GM12872 (cell line): ENCODE measurements at regions not wholly inside any gene's neighbourhood (a gene's known extent, or its start where the extent isn't known, plus 50 kb on each side); places are given as distances from the start of the nearest gene placed in this dataset.

ENCODE experiments used
- TF ChIP-seq, protein P1 (sequence below): IDR thresholded peaks from 3 replicates; pipeline ENCODE4 v1.5.1; 2011; ENCODE audit warnings: low read depth, mild to moderate bottlenecking, low read length, moderate library complexity; ENCODE audit not compliant: insufficient read depth

DNA sequence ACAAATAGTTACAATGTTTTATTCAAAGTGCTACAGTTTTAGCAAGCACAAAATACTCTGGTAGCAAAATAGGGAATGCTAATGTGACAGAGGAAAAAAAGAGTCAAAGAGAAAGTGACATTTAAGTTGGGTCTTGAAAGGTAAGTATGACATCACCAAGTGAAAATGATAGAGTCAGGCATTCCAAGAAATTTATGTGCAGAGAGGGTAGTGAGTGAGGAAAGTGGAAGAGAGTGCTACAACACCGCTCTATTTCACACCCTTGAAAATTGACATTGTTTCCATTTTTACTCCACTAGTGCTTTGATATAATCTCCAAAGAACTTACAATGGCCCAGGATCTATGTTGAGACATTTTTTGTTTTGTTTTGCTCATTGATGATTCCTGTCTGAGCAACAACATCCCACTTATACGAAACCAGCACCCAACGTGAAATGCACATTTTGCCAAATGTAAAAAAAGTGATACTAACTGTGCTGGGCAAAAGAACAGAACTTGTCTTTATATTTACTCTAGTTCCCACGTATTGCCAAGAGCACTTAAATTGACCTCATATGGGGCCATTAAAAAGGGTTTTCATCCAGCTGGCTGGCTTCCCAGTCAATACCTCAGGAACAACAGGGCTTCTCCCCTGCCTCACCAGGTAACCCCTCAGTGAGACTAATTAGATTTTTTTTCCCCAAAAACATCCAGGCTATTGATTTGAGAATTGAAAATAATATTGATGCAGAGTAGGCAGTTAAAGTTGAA, 206.3 kb upstream of the NR5A2 start:
- TF ChIP-seq, protein P1, sequence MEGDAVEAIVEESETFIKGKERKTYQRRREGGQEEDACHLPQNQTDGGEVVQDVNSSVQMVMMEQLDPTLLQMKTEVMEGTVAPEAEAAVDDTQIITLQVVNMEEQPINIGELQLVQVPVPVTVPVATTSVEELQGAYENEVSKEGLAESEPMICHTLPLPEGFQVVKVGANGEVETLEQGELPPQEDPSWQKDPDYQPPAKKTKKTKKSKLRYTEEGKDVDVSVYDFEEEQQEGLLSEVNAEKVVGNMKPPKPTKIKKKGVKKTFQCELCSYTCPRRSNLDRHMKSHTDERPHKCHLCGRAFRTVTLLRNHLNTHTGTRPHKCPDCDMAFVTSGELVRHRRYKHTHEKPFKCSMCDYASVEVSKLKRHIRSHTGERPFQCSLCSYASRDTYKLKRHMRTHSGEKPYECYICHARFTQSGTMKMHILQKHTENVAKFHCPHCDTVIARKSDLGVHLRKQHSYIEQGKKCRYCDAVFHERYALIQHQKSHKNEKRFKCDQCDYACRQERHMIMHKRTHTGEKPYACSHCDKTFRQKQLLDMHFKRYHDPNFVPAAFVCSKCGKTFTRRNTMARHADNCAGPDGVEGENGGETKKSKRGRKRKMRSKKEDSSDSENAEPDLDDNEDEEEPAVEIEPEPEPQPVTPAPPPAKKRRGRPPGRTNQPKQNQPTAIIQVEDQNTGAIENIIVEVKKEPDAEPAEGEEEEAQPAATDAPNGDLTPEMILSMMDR: no peak

DNA sequence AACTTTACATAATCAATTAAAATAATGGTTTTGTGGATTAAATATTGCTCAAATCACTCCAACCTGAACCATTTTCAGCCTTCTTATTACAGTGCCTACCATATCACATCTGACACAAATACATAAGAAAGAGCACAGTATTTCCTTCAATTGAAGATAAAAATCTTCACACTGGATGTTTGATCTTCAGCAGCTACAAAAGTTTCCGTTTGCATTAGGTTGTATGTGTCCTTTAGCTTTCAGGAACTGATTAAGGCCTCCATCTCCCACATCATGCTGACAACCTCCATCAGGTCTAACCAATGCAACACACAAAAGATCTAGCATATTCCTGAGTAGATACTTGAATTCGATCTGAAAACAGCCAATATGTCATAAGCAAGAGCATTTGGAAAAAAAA, 195.1 kb upstream of the NR5A2 start:
- TF ChIP-seq, protein P1: no peak

DNA sequence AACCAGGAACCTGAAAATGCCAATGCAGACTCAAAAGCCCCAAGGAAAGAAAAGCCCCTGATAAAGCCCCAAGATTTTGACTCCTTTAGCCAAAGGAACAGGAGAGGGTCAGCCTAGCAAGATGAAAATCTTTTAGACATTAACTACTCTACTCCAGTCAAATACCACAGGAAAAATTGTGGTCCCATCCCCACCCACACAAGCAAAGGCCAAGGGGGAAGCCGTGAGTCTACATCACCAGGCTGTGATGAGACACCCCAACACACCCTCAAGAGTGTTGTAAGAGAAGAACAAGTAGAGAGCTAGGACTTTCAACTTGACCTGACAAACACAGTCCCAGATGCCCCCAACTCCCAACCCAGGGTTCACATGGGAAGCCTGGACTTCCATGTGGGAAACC, 192.8 kb upstream of the NR5A2 start:
- TF ChIP-seq, protein P1: no peak

DNA sequence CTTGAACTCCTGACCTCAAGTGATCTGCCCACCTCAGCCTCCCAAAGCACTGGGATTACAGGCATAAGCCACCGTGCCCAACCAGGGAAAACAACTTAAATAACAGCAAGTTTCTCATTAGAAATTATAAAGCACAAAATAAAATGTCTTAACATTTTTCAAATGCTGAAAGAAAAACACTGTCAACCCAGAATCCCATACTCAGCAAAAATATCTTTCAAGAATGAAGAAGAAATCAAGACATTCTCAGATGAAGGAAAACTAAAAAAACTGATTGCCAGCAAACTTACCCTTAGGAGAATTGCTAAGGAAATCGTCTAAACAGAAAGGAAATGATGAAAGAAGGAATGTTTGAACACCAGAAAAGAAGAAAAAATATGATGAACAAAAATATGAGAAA, 191.1 kb upstream of the NR5A2 start:
- TF ChIP-seq, protein P1: no peak

DNA sequence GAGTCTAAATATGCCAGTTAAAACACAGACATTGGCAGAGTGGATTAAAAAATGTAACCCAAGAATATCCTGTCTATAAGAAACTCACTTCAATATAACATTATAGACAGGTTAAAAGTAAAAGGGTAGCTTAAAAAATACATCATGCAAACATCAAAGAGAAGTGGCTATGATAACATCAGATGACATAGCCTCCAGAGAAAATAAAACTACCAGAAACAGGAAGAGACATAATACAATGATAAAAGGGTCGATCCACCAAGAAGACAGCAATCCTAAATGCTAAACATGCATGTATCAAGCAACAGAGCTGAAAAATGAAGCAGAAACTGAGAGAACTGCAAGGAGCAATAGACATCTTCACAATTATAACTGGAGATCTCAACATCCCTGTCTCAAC, 190.2 kb upstream of the NR5A2 start:
- TF ChIP-seq, protein P1: no peak

DNA sequence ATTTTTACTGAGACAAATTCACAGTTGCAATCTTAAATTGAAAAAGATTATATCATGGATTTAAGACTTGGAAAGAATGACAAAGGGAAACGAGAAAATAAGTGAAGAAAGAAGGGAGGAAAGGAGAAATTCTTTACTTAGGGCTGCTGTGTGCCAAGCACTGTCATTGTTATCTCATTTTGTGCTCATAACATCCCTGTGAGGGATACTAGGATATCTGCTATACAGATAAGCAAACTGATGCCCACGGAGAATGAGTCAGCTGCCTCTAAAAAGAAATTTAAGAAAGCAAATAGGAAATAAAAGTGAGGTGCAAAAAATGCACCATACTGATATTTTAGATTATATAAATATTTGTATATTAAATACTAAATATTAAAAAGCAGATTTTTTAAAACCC, 183.6 kb upstream of the NR5A2 start:
- TF ChIP-seq, protein P1: no peak

DNA sequence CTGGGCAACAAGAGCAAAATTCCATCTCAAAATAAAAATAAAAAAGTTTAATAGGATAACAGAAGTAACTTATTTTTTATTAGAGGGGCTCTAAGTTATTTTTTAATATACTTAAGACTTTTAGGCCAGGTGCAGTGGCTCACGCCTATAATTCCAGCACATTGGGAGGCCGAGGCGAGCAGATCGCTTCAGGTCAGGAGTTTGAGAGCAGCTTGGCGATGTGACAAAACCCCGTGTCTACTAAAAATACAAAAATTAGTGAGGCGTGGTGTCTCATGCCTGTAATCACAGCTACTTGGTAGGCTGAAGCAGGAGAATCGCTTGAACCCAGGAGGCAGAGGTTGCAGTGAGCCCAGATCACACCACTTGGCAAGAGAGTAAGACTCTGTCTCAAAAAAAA, 180.5 kb upstream of the NR5A2 start:
- TF ChIP-seq, protein P1: no peak
